Sigmoid colon (tissue), 4 donors: ENCODE measurements at regions not wholly inside any gene's neighbourhood (a gene's known extent, or its start where the extent isn't known, plus 50 kb on each side); places are given as distances from the start of the nearest gene placed in this dataset.

Experiments
- POLR2AphosphoS5 ChIP-seq, 4 donors: sonication (generic); formaldehyde crosslinking; IDR thresholded peaks; one replicate each; pipeline ENCODE4 v1.6.1; 2017; ENCODE audit warnings: antibody characterized with exemption in 4 of 4
- TF ChIP-seq, protein P1 (sequence below), 4 experiments: fragments of 450-650 bp in 3 of 4; fragments of 200-600 bp in 1 of 4; IDR thresholded peaks; one replicate each; pipeline ENCODE4 v1.5.1; 2016 to 2019; ENCODE audit warnings: antibody characterized with exemption in 4 of 4, mild to moderate bottlenecking in 3 of 4, moderate library complexity in 2 of 4

DNA sequence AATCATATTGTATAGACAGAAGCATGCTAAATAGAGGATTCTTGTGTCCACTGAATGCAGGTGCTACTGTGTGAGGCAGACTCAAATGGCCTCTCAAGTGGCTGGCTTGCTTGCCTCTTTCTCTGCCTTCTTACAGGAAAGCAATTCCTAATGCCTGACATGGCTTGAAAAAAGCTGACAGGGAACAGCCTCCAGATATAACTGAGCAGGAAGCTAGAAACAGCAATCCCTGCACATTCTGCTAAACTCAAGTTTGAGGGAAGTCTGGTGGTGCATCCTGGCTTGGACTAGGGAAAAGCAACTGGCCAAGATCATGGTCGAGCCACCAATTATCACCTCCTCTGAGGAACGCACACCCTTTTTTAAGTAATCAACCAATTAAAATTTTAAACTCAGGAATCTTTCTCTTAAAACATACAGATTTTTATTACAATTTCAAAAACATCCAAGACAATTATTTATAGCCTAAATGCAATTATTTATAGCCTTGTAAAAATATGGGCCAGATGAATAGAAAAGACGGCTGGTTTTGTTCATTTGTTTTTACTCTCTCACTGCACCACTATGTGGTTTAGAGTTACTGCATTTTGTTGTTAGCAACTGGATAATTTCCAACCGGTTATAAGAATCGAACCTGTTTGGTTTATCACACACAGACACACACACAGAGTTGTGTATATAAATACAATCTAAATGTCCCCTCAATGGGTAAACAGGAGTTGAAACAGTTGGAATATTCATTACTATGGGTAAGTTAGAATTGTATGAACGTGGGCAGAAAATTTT lies 290.9 kb upstream of the ANKRD55 start:
- TF ChIP-seq POLR2AphosphoS5 (IDR thresholded peaks at IDR 0.05), result peak in 1 of 4 donors; percentile 15
- TF ChIP-seq, protein P1, sequence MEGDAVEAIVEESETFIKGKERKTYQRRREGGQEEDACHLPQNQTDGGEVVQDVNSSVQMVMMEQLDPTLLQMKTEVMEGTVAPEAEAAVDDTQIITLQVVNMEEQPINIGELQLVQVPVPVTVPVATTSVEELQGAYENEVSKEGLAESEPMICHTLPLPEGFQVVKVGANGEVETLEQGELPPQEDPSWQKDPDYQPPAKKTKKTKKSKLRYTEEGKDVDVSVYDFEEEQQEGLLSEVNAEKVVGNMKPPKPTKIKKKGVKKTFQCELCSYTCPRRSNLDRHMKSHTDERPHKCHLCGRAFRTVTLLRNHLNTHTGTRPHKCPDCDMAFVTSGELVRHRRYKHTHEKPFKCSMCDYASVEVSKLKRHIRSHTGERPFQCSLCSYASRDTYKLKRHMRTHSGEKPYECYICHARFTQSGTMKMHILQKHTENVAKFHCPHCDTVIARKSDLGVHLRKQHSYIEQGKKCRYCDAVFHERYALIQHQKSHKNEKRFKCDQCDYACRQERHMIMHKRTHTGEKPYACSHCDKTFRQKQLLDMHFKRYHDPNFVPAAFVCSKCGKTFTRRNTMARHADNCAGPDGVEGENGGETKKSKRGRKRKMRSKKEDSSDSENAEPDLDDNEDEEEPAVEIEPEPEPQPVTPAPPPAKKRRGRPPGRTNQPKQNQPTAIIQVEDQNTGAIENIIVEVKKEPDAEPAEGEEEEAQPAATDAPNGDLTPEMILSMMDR (IDR thresholded peaks at IDR 0.05), result no peak
